Retina (tissue), 1 donor: ENCODE measurements at regions not wholly inside any gene's neighbourhood (a gene's known extent, or its start where the extent isn't known, plus 50 kb on each side); places are given as distances from the start of the nearest gene placed in this dataset.

ENCODE experiments used
- DNase-seq: peaks from one replicate; pipeline ENCODE4 v3.0.0-alpha.2; 2016

- DNase-seq, result no peak
Measured at GRCh38 chrX:38890326-38890725, 89.1 kb downstream of the MID1IP1 start.

DNA sequence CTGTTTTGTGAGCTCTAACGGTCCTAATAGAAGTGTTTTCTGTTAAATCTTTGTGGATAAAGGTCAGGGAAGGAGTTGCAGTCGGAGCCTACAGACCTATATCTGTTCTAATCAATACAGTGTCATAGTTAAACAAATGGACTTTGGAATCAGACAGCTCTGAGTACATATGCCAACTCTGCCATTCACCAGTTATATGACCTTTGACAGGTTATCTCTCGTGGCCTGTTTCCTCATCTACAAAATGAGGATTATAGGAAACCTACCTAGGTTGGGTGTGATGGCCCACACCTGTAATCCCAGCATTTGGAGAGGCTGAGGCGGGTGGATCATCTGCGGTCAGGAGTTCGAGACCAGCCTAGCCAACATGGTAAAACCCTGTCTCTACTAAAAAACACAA is 89.7 kb downstream of the MID1IP1 start:
- DNase-seq, result no peak

DNA sequence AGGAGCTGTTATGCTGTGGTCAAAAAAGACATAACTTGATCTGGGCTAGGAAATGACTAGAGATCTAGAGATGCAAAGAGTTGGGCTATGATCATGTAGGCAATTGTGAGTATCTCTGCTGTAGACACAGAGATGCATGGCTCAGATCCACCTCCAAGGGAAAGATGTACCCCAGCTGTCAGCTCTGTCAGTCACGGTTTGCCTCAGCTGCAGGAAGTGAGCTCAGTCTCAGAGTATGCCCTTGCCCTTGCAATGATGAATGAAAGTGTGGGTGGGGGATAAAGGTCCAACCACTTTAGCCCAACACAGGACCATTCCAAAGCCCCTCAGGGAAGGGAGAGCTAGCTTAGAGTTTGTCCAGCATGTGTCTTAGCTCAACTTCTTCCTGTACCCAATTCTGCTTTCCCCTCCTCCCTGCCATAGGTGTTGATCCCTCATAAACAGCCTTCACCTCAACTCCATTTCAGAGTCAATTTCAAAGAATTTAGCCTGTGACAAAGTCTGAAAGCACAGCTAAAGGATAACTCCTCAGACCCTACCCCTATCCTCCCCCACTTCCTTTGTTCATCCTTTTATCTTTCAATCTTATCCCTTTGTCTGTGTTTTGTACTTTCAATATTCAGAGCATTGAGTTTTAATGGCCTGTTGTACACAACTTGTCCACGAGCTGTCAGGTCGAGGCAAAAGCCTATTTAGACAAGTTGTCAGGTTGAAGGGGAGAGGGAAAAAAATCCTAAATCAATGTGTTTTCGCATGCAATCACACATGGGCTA is 90.6 kb downstream of the MID1IP1 start:
- peak; percentile 8 for DNase-seq

GRCh38 chrX:38893441-38893840 is 92.2 kb downstream of the MID1IP1 start:
- no peak for DNase-seq

DNA sequence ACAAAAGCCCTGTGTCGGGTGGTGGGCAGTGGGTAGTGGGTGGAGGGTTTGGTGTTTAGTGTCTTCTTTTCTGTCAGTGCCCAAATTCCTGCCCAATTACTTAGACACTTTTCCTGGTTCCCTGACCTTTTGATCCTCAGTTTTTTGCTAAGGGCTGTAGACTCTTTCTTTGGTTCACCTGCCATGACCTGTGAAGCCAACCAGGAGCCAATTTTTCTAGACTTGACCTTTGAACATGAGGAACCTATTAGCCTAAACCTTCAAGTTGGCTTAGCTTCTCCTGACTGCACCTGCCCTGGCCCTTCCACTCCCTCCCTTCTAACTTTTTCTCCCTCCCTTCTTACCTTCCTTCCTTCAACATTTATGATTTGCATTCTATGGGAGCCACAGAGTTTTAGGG is 94.5 kb downstream of the MID1IP1 start:
- no peak for DNase-seq

DNA sequence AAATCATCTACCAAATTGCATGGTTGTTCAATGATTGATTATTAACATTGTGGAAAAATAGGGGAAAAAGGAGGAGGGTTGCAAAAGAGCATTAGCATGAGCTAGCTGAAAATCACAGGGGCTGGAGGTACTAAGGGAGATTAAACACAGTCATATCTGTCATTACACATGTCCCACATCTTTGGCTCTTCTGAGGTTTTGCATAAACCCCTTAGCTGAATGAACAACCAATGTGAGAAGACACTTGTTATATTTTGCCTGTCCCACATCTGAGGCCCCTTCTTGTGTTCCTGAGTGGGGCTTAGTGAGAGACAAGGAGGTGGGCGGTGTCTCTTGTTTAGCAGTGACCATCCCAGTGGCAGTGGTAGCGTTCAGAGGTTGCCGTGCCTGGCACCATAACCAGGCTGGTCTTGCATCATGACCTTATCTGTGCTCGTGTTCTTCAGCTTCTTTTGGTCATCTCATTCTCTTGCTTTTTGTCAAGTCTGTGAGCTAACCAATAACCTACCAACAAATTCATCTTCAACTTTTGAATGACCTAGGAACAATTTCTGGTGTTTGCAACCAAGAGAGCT is 95.6 kb downstream of the MID1IP1 start:
- no peak for DNase-seq

DNA sequence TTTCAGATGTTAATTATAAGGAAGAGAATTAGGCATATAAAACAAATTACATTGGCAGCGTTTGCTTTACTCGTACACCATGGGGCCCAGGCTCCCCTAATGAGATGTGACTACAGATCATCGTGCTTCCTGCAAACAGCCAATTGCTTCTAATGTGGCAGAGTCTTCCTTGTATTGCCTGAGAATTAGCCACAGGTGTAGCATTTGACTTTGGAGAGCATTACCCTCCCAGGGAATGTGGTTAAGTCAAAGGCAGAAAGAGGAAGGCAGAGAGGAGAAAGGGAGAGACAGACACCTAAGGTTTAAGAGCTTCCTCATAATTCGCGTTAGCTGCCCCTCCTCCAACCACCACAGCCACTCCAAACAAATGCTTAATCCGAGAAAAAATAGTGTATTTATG is 97.0 kb downstream of the MID1IP1 start:
- no peak for DNase-seq

DNA sequence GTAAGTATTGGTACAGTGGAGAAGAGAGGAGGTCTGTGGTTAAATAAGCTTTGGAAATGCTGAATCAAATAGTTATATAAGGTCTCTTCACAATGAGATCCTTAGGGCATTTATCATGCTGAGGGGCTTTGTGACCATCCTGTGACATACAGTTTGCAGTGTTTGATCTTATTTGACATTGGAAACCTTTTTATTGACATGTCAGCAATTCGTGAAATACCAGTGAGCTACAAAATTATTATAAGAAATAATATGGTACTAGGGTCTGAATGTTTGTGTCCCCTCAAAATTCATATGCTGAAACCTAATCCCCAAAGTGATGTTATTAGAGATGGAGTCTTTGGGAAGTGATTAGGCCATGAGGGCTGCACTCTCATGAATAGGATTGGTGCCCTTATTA is 98.4 kb downstream of the MID1IP1 start:
- no peak for DNase-seq

DNA sequence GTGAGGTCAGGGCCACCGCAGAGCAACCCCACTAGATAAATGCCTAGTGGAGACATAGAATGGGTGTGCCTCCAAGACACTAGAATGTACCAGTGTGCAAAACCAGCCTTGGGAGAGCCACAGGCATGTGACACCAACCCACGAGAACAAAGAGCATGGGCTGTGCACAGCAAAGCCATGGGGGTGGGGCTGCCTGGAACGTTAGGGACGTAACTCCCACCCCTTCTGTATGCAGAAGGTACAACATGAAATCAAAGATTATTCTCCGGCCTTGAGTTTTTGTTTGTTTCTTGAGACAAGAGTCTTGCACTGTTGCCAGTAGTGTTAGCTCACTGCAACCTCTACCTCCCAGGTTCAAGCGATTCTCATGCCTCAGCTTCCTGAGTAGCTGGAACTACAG is 99.5 kb downstream of the MID1IP1 start:
- no peak for DNase-seq

DNA sequence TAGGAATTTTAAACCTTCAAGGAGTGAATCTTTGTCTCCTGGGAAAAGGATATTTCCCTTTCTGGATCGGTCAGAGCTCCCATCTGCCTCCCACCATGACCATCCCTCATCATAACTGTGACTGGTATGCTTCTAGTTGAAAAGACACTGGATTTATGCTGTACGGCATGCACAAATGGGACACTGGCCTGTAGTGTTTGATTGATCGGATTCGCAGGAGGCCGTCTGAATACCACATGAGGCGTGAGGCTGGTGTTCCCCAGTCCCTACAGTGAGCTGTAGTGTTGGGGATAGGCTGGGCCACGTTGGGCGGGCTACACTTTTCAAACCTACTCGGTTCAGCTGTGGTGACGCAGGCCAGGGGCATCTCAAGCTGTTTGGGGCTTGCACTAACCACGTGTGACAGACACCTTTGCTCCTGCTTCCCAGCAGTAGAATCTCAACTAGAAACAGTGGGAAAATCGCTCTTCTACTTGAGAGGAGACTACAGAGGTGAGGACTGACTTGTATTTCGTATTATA is 101.8 kb downstream of the MID1IP1 start:
- peak; percentile 9 for DNase-seq

- DNase-seq, result no peak
Measured at GRCh38 chrX:38916801-38917200, 115.5 kb downstream of the MID1IP1 start.

- DNase-seq, result no peak
Measured at GRCh38 chrX:38917954-38918353, 116.7 kb downstream of the MID1IP1 start.

DNA sequence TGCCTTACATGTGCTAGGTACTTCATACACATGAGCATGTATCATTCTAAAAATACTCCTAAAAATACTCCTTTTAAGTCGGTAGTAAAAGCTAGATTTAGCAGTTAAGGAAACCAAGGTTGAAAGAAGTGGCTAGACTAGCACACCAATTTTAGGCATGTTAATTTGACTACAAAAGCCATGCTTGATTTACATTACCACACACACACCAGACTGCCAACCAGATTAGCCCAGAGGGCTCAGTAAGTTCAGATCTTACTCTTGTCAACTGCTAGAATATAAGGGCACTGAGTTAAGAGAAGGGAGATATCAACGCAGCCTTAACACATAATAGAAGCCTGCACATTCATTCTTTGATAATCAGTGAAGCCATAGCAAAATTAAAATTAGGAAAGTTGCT is 117.9 kb downstream of the MID1IP1 start:
- DNase-seq, result no peak

- DNase-seq, result no peak
Measured at GRCh38 chrX:38919853-38920528, 118.7 kb downstream of the MID1IP1 start.

DNA sequence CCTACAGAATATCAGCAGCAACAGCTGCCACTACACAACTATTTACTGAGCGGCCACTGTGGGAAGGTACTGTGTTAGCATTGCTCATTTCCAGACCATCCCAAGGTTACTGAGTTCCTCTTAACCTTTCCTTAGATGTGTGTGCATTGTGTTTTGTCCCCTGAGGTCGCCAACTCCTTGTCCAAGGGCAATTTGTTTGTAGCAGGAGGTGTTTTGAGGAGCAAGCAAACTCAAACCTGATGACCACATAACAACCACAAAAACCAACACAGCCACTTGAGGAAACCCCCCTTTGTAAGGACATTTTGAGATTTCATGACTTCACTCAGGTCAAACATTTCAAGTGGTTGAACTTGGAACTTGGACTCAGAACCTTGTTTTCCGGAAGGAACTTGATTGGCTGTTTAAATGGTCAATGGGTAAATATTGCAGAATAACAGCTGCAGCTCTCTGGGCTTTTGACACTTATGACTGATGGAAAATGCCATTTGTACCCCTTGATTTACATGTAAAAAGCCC is 122.3 kb downstream of the MID1IP1 start:
- no peak for DNase-seq

- DNase-seq, result no peak
Measured at GRCh38 chrX:38927592-38927991, 126.3 kb downstream of the MID1IP1 start.

GRCh38 chrX:38929966-38930421 is 128.7 kb downstream of the MID1IP1 start:
- DNase-seq, result no peak

DNA sequence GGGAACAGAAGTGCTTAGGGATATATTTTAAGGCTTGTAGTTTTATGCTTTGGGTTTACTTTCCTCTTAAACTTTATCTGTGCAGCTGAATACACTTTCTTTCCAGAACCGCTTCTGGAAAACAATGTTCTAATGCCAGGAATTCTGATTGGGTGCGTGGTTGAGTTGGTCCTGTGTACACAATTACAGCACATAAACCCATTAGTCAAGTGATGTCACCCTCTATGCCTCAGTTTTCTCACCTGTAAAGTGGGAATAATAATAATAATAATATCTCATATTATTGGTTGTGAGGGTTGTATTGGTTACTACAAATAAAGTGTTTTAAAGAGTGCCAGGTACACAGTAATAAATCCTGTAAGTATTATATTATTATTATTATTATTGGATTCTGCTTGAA is 129.2 kb downstream of the MID1IP1 start:
- no peak for DNase-seq

- DNase-seq, result no peak
Measured at GRCh38 chrX:38935561-38935960, 134.3 kb downstream of the MID1IP1 start.

DNA sequence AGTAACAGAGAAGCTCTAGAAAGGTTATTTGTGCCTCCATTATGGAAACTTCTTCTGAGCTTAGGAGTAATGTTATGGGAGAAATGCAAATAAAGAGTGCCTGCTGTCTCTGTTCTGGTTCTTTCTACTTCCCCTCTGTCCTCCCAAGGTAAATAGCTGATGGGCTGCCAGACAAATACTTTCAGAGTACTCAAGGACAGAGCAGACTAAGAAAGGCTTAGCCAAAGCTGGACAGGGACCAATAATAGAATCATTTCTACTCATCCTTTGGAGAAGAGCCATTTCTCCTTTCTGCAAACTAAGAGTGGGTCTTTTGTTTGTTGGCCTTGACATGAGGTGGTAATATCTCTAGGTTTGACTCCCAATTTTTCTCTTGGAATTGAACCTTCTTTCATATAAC is 136.1 kb downstream of the MID1IP1 start:
- no peak for DNase-seq

GRCh38 chrX:38937926-38938325 is 136.7 kb downstream of the MID1IP1 start:
- no peak for DNase-seq

DNA sequence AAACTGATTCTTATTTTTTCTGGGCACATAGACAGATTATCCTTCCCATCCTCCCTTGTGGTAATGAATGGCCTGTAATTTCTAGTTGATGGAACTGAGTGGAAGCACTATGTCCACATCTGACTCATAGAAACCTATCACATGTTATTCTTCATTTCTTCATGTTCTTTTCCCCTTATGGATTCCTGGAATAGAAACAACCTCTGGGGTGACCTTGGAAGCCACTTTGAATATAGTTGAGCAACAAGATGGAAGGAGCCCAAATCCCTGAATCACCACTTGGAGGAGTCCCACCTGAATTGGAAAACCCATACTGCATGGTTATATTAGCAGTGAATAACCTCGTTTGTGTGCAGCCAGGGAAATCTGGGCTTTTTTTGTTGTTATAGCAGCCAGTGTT is 137.8 kb downstream of the MID1IP1 start:
- DNase-seq, result no peak

DNA sequence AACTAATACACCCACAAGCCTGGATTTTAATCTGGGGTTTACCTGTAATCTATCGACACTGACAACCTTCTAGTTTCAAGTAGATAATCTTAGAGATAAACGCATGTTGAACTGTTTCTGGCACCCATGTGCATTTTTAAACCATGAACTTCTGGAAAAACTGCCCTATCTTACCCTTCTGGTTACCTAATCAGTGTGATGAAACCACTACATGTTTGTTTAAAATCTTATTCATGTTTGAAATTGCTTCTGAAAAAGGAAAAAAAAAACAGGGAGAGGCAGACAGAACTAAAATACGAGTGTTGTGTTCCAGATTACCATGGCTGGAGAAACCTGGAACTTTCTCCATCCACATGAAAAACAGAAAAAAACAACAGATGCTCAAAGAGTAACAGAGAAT is 139.3 kb downstream of the MID1IP1 start:
- no peak for DNase-seq

GRCh38 chrX:38941675-38942074 is 140.4 kb downstream of the MID1IP1 start:
- DNase-seq, result no peak
